CMK (cell line): ENCODE measurements at regions not wholly inside any gene's neighbourhood (a gene's known extent, or its start where the extent isn't known, plus 50 kb on each side); places are given as distances from the start of the nearest gene placed in this dataset.

Experiments
- DNase-seq: peaks from one replicate; pipeline ENCODE4 v3.0.0-alpha.2; 2010; ENCODE audit warnings: low read depth

DNA sequence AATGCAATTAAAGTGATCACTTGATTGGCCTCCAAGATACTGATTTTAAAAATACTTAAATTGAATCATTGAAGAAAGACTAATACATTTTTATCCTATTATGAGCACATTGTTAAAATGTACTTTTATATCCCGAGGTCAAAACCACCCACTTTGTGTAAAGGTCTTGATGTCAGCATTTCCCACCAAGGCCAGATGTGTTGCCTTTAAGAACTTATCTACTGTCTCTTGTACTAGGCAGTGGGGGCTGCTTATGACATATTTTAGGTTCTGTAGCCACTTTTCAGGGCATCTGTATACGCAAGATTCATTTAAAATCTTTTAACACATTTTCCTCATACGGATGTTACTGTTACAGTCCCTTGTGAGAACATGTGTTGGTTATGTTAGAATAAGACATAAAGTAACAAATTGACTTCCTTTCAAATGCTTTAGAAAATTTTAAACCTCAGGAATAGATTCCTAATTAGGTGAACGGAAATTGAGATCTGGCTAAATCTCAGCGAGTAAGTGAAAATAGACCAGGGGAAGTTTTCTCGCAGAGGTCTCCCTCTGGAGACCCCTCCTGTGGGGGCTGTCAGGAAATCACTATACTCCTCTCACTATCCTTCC, 456.2 kb downstream of the ADAMTS20 start:
- no peak for DNase-seq

DNA sequence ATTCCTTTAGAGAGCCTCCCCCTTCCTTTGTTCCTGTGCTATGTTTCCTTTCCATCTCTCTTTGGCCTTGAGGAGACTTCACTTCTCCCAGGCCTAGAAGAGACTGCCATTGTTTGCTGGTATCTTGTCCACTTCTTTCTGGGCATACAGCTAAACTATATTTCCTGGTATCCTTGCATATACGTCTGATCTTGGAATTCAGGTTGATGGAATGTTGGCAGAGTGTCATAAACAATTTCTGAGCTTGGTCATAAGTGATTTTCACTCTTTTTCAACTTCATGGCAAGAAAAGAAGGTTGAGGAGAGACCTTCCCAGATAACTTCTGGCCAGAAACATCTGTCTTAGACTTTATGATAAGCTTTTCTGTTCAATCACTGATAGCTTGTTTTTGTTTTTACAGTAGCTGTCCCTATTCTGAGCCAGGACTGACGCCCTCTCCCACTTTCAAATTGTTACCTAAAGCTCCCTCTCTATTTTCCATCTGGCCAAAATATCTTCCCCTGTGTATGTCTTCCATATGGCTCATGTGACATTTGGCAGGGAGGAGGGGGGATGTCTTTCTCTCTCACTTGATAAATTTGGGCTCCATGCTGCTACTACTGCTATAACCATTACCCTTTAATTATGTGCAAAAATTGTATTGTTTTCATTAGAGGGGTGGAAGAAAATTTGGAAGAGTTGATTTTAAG, 457.0 kb downstream of the ADAMTS20 start:
- DNase-seq: no peak

DNA sequence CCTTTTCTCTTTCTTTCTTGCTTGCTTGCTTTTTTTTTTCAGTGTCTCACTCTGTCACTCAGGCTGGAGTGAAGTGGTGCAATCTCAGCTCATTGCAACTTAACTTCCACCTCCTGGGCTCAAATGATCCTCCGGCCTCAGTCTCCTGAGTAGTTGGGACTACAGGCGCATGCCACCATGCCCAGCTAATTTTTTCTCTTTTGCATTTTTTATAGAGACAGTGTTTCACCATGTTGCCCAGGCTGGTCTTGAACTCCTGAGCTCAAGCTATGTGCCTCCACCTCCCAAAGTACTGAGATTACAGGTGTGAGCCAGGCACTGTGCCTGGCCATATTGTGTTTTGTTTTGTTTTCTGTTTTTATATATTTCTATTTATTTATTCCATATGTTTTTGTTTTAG, 461.0 kb downstream of the ADAMTS20 start:
- DNase-seq: no peak

DNA sequence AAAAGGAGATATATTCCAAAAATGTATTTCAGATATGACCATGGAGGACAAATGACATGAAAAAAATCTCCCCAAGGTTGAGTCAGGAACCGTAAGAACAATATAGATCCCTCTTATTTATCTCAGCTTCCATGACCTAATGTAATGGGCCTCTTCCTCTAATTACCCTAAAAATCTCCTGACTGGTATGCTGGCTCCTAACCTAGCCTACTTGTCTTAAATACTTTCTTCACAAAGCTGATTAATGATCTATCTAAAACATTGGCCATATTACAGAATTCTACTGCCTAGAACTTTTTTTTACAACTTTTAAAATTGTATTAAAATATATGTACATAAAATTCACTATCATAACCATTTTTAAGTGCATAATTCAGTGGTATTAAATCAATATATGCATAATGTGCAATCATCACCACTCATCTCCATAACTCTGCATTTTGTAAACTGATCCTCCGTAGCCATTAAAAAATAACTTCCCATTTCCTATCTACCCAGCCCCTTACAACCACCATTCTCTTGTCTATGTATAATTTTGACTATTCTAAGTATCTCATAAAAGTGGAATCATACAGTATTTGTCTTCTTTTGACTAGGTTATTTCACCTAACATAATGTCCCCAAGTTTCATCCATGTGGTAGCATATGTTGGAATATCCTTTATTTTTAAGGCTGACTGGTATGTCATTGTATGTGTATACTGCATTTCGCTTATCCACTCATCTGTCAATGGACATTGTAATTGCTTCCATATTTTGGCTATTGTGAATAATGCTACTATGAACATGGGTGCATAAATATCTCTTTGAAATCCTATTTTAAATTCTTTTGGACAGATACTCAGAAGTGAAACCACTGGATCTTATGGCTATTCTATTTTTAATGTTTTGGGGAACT, 464.6 kb downstream of the ADAMTS20 start:
- DNase-seq: no peak

DNA sequence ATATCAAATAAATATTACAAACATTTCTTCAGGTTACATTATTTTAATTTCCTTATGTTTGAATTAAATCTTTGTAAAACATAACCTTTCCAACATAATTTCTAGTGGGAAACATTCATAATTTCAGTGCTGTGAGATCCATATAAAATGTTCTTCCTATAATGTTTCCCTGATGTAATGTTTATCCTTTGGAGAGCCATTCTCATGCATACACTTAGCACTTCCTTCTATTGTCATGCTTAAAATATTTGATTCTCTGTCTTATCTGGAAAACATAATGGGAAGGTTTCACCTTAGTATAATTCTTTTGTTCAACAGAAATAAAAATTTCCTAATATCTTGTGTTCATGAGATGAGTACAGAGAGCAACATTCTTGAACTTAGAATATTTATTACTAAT, 472.5 kb downstream of the ADAMTS20 start:
- DNase-seq: no peak

DNA sequence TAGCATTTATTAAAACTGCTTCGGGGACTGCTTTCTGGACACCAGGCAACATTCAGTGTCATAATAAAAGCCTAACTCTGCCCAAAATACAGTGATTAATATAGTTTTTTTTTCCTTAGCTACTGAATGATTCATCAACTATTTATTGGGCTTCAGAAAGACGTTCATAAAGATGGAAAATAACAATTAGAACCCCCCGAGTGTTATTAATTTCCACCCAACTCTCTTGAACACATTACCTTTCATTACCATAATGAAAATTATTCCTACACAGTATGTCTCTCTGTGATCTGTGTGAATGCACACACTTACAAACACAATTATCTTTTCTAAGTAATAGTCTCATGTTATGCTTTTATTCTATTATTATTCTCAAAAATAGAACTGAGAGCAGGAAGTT, 473.0 kb downstream of the ADAMTS20 start:
- no peak for DNase-seq

DNA sequence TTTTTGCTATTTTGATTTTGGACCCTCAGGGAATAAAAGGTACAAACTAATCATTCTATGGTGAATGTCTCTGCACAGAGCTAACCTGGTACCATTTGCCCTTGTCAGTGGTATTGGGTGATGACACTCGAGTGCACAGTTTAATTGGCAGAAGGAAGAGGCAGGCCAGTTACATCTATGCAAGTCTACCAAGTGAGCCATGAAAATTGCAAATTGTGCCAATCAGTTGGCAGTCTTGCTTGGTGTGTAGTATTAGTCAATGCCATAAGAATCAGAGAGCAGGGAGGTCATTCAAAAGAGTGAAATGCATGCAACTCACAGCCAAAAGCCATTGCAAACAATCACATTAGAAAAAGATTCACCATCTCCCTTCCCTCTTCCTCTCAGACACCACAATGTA, 479.6 kb downstream of the ADAMTS20 start:
- DNase-seq: no peak

DNA sequence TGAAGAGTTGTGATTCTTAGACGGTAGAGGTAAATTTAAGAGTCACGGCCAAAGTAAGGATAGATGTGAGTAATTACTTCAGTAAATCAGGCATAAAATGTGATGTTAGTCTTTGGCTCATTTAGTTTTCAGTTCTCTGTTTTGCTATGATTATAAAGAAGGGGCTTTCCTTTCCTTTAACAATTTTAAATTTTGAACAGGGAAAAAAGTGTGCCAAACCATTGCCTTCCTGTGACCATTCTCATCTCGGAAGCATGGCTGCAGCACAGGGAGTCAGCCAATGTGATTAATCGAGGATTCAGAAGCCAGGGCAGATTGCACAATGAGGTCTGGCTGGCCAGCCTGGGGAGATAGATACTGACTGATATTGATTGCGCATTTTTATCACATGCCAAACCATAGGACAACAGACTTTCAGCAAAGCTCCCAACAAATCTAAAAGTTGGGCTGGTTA, 480.2 kb upstream of the PRICKLE1 start:
- no peak for DNase-seq

DNA sequence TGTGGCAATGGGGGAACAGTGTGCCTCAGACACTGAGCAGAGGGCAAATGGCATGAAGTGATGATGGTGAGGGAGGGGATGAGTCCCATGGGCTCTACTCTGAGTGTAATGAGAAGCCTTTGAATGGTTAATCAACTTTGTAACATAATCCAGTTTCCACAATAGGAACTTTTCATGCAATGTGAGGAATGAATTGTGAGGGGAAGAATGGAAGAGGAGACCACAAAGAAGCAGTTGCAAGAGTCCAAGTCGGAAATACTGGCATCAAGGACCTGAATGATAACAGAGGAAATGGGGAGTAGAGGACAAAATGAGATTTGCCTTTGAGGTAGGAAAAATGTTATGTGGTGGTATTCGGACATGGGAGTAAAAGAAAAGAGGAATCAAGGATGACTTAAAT, 476.9 kb upstream of the PRICKLE1 start:
- DNase-seq: no peak

DNA sequence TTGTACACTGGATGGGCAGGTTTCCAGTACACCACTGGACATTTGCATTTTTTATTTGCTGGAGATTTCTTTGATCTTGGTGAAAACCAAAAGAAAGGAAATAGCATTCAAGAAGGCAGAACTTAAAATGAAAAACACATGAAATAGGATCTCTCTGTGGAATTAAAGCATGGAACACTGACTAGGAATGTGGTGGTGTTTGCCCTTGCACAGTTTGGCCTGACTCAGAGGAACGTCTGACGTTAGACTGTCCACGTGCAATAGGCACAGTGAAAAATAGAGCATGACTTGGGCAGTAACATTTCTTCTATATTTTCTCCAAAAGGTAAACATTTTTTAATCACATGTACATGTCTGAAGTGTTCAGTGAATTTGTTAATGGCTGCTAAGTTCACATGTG, 474.1 kb upstream of the PRICKLE1 start:
- DNase-seq: no peak

DNA sequence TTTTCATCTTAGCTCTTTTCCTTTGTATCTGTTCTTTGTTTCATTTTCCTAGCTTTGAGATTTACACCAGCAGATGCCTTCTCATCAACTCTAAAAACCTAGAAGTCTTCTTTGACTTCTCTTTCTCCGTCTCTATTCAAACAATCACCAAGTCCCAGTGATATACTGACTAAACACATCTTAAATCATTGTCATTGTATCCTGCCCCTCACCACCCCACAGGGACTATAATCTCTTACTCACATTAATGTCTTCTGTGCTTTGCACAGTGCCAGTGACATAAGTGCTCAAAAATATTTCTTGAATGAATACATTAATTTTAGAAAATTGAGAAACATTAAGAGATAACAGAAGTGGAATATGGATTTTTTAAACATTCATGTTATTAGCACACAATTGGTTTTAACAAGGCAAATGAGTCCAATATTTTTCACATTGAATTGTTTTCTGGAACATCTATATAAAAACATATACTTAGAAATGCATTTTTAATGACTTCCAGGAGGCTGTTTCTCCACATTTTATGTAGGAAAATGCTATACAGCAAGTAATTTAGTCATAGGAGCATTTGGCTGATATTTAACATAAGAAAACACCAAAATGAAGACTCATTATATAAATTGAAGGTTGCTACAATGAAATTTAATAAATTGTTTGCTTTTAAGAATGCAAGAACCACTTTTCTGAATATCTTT, 472.8 kb upstream of the PRICKLE1 start:
- no peak for DNase-seq

DNA sequence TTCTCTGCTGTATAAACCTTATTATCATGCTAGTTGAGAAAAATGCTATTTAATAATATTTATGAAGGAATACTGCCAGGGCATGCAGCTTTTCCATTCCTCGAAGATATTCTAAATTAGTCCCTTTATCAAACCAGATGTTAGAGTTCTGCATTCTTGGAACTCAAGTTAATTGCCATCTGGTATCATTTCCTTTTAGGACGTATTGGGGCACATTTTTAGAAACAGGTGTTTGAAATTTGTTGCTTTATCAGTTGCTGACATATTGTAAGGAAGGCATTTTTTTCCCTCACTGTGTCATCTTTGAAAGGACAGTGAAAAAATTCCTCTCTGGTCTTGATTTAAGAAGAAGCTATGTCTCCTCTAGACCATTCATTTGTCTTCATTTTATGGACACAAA, 471.2 kb upstream of the PRICKLE1 start:
- DNase-seq: peak; percentile 31

DNA sequence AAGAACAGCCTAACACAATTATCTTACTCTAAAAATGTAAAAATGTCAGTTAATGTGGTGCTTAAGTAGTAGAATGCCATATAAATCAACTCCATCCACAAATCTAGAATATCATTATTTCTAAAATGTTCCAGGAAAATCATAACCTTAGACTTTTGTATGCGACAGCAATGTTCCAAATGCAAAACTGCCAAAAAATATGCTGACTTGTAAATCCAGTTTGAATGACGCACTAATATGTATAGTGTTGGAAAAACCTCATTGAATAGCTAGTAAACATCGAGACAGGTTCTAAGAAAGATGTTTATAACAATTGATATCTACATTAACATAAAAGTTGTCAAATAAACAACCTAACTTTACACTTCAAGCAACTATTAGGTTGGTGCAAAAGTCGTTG, 469.1 kb upstream of the PRICKLE1 start:
- DNase-seq: no peak

DNA sequence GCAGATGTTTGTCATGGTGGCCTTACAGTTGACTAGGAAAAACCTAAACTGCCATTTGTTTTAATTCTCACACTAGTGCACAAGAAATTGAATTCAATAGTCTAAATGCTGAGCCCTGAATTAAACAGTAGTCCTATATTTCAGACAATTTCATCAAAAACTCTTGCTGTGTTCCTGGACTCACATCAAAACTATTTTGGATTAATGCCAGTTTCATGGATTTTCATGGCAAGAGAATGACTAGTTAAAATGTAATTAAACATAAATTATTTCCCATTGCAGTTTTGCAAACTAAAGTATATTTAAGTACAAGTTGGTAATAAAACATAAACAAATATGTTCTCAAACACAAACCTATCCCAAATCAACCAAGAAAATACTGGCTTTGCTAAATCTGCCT, 468.0 kb upstream of the PRICKLE1 start:
- no peak for DNase-seq

DNA sequence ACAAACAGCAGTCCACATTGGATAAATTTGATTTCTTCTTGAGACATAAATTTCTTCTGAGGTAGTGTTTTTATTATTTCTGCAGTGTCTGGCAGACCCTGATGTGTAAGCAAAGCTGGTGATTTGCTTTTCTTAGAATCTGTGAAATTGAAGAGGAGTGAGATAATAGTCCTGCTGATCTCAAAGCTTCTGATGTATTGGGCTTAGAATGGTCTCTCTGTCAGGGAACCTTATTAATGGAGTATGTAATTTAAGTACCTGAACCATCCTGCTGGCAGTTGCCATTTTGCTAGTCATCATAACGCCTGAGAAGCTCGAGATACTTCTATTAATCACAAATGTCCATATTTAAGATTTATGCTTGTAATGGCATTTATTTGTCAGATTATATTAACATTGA, 464.5 kb upstream of the PRICKLE1 start:
- DNase-seq: no peak

DNA sequence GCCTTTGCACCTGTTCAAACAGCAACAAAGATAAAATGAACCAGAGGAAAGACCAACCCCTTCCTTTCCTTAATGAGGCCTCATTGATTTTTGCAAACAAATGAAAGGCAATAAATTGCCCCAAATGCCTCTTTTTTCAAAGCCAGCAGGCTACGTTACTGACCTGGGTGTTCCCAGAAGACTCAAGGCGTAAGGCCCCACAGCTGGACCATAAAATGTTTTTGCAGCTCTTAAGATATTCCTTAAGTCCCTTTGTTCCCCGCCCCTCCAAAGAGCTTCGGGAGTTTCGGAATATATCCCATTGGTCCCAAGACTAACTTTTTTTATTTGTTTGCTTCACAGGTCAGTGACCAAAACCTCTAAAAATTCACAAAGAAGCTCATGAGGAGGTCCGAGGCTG, 462.9 kb upstream of the PRICKLE1 start:
- DNase-seq: no peak

DNA sequence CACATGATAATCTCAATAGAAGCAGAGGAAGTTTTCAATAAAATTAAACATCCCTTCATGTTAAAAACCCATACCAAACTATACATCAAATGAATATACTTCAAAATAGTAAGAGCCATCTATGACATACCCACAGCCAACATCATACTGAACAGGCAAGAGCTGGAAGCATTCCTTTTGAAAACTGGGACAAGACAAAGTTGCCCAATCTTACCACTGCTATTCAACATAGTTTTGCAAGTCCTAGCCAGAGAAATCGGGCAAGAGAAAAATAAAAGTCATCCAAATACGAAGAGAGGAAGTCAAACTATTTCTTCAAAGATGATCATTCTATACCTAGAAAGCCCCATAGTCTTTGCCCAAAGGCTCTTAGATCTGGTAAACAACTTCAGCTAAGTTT, 454.7 kb upstream of the PRICKLE1 start:
- no peak for DNase-seq

DNA sequence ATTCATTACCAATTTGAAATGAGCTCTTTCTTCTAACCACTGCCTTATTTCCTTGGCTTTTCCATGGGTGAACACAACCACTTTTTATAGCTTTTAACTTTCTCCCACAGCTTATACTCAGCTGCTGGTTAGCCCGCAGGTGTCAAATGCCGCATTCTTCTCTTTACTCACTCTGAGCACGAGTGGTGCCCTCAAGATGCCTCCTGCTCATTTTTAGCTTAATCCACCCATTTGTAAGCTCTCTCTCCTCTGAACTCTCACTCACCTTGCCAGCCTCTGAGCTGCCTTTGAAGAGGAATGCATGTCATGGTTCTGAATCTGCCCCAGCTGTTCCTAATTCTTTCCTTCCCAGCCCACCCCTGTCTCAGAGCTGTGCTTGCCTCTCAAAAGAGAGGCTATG, 449.4 kb upstream of the PRICKLE1 start:
- DNase-seq: no peak

DNA sequence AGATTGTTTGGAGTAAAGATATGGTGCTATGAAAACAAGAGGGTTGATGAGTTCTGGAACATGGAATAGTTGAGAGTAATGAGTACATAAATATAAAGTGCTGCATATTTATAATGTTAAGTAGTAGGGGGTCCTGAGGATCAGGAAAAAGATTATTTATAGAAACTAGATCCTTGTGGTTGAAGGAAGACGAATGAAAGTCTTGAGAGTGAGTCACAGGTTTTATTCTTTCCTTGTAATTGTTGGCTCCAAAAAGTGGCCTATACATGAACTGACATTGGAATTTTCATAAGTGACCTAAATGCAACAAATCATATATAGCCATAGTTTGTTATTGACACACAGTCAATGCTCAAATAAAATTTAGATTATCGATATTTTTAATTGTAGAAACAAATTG, 440.4 kb upstream of the PRICKLE1 start:
- DNase-seq: no peak

DNA sequence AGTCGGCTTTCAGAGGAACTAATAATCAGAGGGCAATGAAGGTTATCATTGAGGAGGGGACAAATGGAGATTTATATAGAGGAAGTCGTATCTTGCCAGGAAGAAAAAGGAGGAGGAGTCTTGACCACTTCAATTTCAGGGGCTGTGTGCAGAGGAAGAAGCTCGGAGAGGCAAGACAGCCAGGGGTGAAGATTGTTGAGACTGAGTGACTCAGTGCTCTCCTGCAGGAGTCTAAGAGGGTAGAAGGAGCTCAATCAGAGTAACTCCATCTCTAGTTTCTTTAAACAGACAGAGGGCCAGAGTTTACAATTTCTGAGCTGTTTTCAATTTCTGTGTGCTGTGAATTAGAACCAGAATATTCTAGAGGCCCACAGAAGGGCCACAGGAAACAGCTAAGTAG, 439.3 kb upstream of the PRICKLE1 start:
- DNase-seq: no peak

DNA sequence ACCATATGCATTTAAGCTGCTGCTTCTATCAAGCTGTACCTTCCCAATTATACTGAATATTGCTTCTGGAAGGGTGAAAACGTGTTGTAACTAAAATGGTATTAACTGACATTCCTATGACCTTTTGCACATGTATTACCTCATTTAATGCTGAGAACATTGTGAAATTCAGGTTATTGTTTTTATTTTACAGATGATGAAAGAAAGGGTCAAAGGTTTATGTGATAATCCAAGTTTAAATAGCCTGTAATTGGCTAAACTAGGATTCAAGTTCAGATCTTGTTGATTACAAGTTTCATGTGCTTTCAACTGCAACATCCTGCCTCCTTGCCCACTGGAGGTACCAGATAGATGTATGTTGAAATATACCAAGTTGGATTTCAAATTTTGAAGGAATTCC, 433.3 kb upstream of the PRICKLE1 start:
- DNase-seq: no peak

DNA sequence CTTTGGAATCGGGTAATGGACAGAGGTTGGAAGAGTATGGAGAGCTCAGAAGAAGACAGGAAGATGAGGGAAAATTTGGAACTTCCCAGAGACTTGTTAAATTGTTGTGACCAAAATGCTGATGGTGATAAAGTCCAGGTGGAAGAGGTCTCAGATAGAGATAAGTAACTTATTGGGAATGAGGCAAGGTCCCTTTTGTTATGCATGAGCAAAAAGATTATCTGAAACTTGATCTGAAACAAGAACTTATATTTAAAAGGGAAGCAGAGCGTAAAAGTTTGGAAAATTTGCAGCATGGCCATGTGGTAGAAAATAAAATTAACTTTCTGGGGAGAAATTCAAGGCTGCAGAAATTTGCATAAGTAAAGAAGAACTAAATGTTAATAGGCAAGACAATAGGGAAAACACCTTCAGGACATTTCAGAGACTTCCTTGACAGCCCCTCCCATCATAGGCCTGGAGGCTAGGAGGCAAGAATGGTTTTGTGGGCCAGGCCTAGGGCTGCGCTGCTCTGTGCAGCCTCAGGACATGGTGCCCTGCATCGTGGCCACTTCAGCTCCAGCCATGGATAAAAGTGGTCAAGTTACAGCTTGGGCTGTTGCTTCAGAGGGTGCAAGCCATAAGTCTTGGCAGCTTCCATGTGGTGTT, 425.7 kb upstream of the PRICKLE1 start:
- DNase-seq: no peak
